ENCODE measurements at regions not wholly inside any gene's neighbourhood (a gene's known extent, or its start where the extent isn't known, plus 50 kb on each side); places are given as distances from the start of the nearest gene placed in this dataset.

DNA sequence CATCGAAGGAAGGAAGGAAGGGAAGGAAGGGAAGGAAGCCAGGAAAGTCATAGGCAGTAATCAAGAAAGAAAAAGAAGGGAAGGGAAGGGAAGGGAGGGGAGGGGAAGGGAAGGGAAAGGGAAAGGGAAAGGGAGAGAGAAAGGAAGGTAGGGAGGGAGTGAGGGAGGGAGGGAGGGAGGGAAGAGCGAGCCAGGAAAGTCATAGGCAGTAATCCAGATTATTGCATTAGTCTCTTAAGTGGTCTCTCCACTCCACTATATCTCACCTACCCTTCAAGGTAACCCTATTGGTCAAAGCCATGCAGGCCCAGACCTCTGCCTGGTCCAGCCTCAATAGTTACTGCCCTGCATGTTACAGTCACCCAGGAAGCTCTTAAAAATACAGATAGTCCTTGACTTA is 106.2 kb upstream of the RAP2B start:
- TF ChIP-seq CTCF (IDR thresholded peaks at IDR 0.05; ENCODE audit: low read depth, low read length) = no peak
- no peak for TF ChIP-seq EZH2phosphoT487 (IDR thresholded peaks at IDR 0.05; ENCODE audit: low read depth)
